ENCODE measurements at regions not wholly inside any gene's neighbourhood (a gene's known extent, or its start where the extent isn't known, plus 50 kb on each side); places are given as distances from the start of the nearest gene placed in this dataset.
"Not testable (repeated sequence)": the region's sequence is repeated elsewhere in the genome, so short reads cannot be mapped to it uniquely, and the experiment has no call there.

- Histone ChIP-seq H3K27me3 (ENCODE audit: control insufficient read depth, insufficient read depth, low read length, poor library complexity, severe bottlenecking) (no peaks in the 10 kb centered on the region), H3K36me3 (ENCODE audit: control insufficient read depth, insufficient read depth, low read length) (no peaks in the 10 kb centered on the region), H3K9ac (ENCODE audit: extremely low read depth, low read length, poor library complexity, severe bottlenecking) (no peak overlapping the region), H3K27ac (ENCODE audit: low read depth, low read length) (no peak overlapping the region), H3K4me1 (ENCODE audit: control insufficient read depth, insufficient read depth, low read length) (no peaks in the 10 kb centered on the region), H3K4me3 (ENCODE audit: low read length) (no peak overlapping the region), H3K9me3 (ENCODE audit: control insufficient read depth, low read length) (peaks cover 39% of the 10 kb centered on the region)
- no peaks in the 10 kb centered on the region for H3K4me1 Mint-ChIP-seq
- TF ChIP-seq CTCF (conservative IDR thresholded peaks at IDR 0.05): no peak
- no peak for DNase-seq
- WGBS, 2 experiments (ENCODE audit: insufficient coverage in 1 of 2, insufficient read length in 1 of 2): 62 to 78% methylated on average over 3 to 5 of the region's 5 CpGs
- H3K36me3 Mint-ChIP-seq (ENCODE audit: low read depth): peaks cover 2% of the 10 kb centered on the region
- H3K27me3 Mint-ChIP-seq (ENCODE audit: insufficient read depth): peaks cover 4% of the 10 kb centered on the region
- peaks cover 97% of the 10 kb centered on the region for H3K9me3 Mint-ChIP-seq
- H3K27ac Mint-ChIP-seq: no peak overlapping the region
- no peak overlapping the region for H3K4me3 Mint-ChIP-seq
Measured at GRCh38 chr2:94762600-94762999, 108.6 kb upstream of the TEKT4 start.

GRCh38 chr2:94763318-94763717, 107.9 kb upstream of the TEKT4 start:
- Histone ChIP-seq H3K36me3 (ENCODE audit: control insufficient read depth, insufficient read depth, low read length) (no peaks in the 10 kb centered on the region), H3K4me1 (ENCODE audit: control insufficient read depth, insufficient read depth, low read length) (no peaks in the 10 kb centered on the region), H3K9me3 (ENCODE audit: control insufficient read depth, low read length) (peaks cover 32% of the 10 kb centered on the region), H3K9ac (ENCODE audit: extremely low read depth, low read length, poor library complexity, severe bottlenecking) (no peak overlapping the region), H3K4me3 (ENCODE audit: low read length) (no peak overlapping the region), H3K27me3 (ENCODE audit: control insufficient read depth, insufficient read depth, low read length, poor library complexity, severe bottlenecking) (no peaks in the 10 kb centered on the region), H3K27ac (ENCODE audit: low read depth, low read length) (no peak overlapping the region)
- Mint-ChIP-seq H3K9me3 (peaks cover 96% of the 10 kb centered on the region), H3K27me3 (ENCODE audit: insufficient read depth) (peaks cover 4% of the 10 kb centered on the region), H3K4me1 (no peaks in the 10 kb centered on the region), H3K4me3 (no peak overlapping the region), H3K36me3 (ENCODE audit: low read depth) (peaks cover 2% of the 10 kb centered on the region), H3K27ac (no peak overlapping the region)
- 77 to 83% methylated on average over 3 to 6 of the region's 6 CpGs for WGBS, 2 experiments (ENCODE audit: insufficient coverage in 1 of 2, insufficient read length in 1 of 2)
- no peak for DNase-seq
- no peak for TF ChIP-seq CTCF (conservative IDR thresholded peaks at IDR 0.05)

- not testable (repeated sequence) for H3K9ac ChIP-seq (ENCODE audit: extremely low read depth, low read length, poor library complexity, severe bottlenecking); H3K36me3 Mint-ChIP-seq (ENCODE audit: low read depth); DNase-seq; H3K4me1 ChIP-seq (ENCODE audit: control insufficient read depth, insufficient read depth, low read length); H3K4me1 Mint-ChIP-seq; H3K27ac Mint-ChIP-seq; H3K27me3 Mint-ChIP-seq (ENCODE audit: insufficient read depth); H3K4me3 ChIP-seq (ENCODE audit: low read length); H3K27ac ChIP-seq (ENCODE audit: low read depth, low read length); H3K36me3 ChIP-seq (ENCODE audit: control insufficient read depth, insufficient read depth, low read length); H3K4me3 Mint-ChIP-seq; H3K27me3 ChIP-seq (ENCODE audit: control insufficient read depth, insufficient read depth, low read length, poor library complexity, severe bottlenecking)
- H3K9me3 Mint-ChIP-seq: peaks cover 96% of the 10 kb centered on the region
- H3K9me3 ChIP-seq (ENCODE audit: control insufficient read depth, low read length): peaks cover 29% of the 10 kb centered on the region
- 88% methylated on average over 3 of the region's 3 CpGs; no CpG with 5 or more reads in 1 of the 2 experiments for WGBS, 2 experiments (ENCODE audit: insufficient coverage in 1 of 2, insufficient read length in 1 of 2)
Measured at GRCh38 chr2:94764331-94764730, 106.9 kb upstream of the TEKT4 start.

- TF ChIP-seq CTCF (conservative IDR thresholded peaks at IDR 0.05): no peak
- H3K27me3 ChIP-seq (ENCODE audit: control insufficient read depth, insufficient read depth, low read length, poor library complexity, severe bottlenecking): no peaks in the 10 kb centered on the region
- H3K4me3 ChIP-seq (ENCODE audit: low read length): no peak overlapping the region
- no peaks in the 10 kb centered on the region for H3K4me1 ChIP-seq (ENCODE audit: control insufficient read depth, insufficient read depth, low read length)
- H3K4me3 Mint-ChIP-seq: no peak overlapping the region
- DNase-seq: no peak
- no peaks in the 10 kb centered on the region for H3K4me1 Mint-ChIP-seq
- no peak overlapping the region for H3K27ac ChIP-seq (ENCODE audit: low read depth, low read length)
- peaks cover 4% of the 10 kb centered on the region for H3K27me3 Mint-ChIP-seq (ENCODE audit: insufficient read depth)
- H3K27ac Mint-ChIP-seq: no peak overlapping the region
- no peak overlapping the region for H3K9ac ChIP-seq (ENCODE audit: extremely low read depth, low read length, poor library complexity, severe bottlenecking)
- peaks cover 95% of the 10 kb centered on the region for H3K9me3 Mint-ChIP-seq
- peaks cover 42% of the 10 kb centered on the region for H3K9me3 ChIP-seq (ENCODE audit: control insufficient read depth, low read length)
- 81 to 100% methylated on average over 2 to 3 of the region's 3 CpGs for WGBS, 2 experiments (ENCODE audit: insufficient coverage in 1 of 2, insufficient read length in 1 of 2)
- peaks cover 2% of the 10 kb centered on the region for H3K36me3 Mint-ChIP-seq (ENCODE audit: low read depth)
- no peaks in the 10 kb centered on the region for H3K36me3 ChIP-seq (ENCODE audit: control insufficient read depth, insufficient read depth, low read length)
Measured at GRCh38 chr2:94767336-94767735, 103.9 kb upstream of the TEKT4 start.

All from endodermal cell (in vitro differentiated cells).